ENCODE measurements at regions not wholly inside any gene's neighbourhood (a gene's known extent, or its start where the extent isn't known, plus 50 kb on each side); places are given as distances from the start of the nearest gene placed in this dataset.

DNA sequence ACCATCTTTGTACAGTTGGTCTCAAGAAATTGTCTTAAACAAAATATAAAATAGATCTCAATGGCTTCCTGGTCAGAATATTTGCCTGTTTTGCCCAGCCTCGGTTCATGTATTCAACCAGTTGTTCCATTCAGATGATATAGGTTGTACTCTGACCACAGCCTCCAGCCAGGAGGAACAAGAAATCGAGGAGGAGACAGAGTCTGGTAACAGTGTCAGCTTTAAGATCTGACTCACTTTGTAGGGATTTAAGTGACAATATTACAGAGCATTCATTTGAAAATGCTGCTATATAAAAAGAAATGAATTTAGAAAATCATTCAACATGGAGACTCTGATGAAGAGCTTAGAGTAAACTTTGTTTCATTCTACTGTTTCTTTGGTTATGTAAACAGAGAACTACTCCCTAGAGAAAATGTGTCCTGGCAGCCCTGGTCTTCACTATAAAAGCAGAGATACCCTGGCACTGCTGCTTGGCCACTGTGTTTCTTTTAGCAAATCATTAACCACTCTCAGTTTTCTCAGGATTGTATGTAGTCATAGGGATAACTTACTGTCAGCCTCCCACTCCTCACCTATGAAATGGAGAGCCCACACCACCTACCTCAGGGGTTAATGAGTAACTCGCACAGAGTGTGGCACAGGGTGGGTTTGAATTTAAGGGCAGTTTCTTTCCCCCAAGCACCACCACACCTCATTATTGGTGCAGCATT, 53.5 kb downstream of the PAGE2 start:
- TF ChIP-seq, protein P1, sequence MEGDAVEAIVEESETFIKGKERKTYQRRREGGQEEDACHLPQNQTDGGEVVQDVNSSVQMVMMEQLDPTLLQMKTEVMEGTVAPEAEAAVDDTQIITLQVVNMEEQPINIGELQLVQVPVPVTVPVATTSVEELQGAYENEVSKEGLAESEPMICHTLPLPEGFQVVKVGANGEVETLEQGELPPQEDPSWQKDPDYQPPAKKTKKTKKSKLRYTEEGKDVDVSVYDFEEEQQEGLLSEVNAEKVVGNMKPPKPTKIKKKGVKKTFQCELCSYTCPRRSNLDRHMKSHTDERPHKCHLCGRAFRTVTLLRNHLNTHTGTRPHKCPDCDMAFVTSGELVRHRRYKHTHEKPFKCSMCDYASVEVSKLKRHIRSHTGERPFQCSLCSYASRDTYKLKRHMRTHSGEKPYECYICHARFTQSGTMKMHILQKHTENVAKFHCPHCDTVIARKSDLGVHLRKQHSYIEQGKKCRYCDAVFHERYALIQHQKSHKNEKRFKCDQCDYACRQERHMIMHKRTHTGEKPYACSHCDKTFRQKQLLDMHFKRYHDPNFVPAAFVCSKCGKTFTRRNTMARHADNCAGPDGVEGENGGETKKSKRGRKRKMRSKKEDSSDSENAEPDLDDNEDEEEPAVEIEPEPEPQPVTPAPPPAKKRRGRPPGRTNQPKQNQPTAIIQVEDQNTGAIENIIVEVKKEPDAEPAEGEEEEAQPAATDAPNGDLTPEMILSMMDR (IDR thresholded peaks at IDR 0.05; ENCODE audit: low read depth, low read length), result no peak
- DNase-seq (ENCODE audit: low read depth in 2 of 2), result no peak

DNA sequence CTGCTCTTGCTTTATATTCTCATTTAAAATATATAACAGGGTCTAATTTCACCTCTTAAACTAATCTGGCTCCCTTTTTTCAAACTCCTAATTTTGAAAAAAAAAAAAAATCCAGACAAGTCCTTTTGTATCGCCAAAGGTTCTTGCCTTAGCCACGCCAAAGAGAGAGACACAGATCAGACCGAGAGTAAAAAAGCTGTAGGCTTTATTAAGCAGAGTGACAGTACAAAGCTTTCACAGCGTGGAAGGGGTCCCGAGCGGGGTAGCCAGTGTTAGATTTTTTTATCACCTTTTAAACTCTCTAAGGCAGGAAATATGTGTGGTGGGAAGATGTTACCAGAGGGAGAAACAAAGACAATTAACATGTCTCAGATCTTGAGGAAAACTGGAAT, 54.1 kb downstream of the PAGE2 start:
- TF ChIP-seq, protein P1 (IDR thresholded peaks at IDR 0.05; ENCODE audit: low read depth, low read length), result no peak
- no peak for DNase-seq (ENCODE audit: low read depth in 2 of 2)
- no peak overlapping the region for H3K4me3 ChIP-seq (replicated peaks in 1 of 2; ENCODE audit: low read depth in 2 of 2, low read length in 2 of 2)

More for the DNA sequence above, 53.5 kb downstream of the PAGE2 start:
- no peak overlapping the region for H3K4me3 ChIP-seq (replicated peaks in 1 of 2; ENCODE audit: low read depth in 2 of 2, low read length in 2 of 2)

DNA sequence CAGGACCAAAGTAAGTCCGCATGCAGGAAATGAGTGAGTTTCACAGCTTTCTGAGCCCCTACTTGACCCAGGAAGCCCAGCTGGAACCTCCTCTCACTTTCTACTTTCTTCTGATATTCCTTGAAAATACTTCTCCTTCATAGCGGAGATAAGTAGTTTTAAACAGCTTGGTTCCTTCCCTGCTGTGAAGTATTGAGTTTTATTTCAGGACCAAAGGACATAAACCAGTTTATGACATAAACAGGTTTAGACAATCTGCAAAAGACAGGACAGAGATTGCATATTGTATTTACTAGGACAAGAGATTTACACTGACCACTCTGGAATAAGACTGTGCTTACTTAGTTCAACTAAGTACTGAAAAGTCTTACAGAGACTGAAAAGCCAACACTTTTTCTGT, 54.8 kb downstream of the PAGE2 start:
- DNase-seq (ENCODE audit: low read depth in 2 of 2), result peak; percentile 28 to 33
- H3K4me3 ChIP-seq (replicated peaks in 1 of 2; ENCODE audit: low read depth in 2 of 2, low read length in 2 of 2), result no peak overlapping the region
- TF ChIP-seq, protein P1 (IDR thresholded peaks at IDR 0.05; ENCODE audit: low read depth, low read length), result no peak

DNA sequence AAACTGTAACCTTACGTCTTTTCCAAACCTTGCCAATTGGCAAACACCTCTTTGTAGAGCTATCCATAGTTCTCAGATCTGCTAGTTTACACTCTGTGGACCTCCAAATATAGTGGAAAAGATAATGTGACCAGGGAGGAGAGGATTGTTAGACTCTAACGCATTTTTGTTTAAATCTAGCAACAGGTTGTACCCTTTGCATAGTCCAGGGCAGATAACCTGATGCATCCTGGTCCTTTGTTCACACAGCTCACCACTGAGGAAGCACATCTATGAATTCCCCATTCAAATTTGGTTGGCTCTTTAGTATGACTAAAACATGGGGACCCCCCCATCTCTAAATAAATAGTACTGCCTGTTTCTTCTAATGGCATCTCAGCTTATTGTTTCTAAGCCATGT, 55.9 kb downstream of the PAGE2 start:
- H3K4me3 ChIP-seq (replicated peaks in 1 of 2; ENCODE audit: low read depth in 2 of 2, low read length in 2 of 2), result no peak overlapping the region
- TF ChIP-seq, protein P1 (IDR thresholded peaks at IDR 0.05; ENCODE audit: low read depth, low read length), result no peak
- DNase-seq (ENCODE audit: low read depth in 2 of 2), result no peak

DNA sequence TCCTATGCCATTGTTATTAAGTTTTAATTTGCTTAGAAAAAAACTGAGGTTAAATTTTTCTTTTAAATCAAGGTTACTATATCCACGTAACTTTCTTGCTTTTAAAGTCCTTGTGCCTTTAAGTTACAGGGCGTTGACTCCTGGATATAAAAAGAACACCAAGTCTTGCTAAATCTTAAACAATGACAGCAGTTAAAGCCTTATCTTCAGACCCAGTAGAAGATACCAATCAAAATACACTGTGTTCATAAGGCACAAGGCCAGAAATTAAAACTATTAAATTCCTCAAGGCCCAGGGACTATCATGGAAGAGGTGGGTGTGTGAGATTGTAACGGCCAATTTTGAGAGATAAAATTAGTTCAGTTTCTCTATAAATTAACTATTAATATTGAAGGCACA, 60.4 kb downstream of the PAGE2 start:
- TF ChIP-seq, protein P1 (IDR thresholded peaks at IDR 0.05; ENCODE audit: low read depth, low read length), result no peak
- no peak overlapping the region for H3K4me3 ChIP-seq (replicated peaks in 1 of 2; ENCODE audit: low read depth in 2 of 2, low read length in 2 of 2)
- DNase-seq (ENCODE audit: low read depth in 2 of 2), result no peak

DNA sequence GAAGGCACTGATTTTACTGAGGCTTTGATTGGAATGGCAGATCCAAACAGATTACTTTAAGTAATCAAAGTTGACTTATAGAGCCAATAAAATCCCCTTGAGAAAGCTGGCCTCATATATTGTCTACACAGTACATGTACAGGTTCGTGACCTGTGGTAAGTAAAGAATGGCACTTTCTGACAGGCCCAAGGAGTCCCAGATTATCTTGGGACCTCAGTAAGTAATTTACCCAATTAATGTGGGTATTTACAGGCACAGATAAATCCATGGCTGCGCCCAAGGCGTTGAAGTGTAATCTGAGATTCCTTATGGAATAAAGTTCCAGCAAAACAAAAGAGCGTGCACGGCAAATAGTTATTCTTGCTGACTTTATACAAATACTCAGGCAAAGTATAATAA, 62.4 kb downstream of the PAGE2 start:
- H3K4me3 ChIP-seq (replicated peaks in 1 of 2; ENCODE audit: low read depth in 2 of 2, low read length in 2 of 2), result no peak overlapping the region
- TF ChIP-seq, protein P1 (IDR thresholded peaks at IDR 0.05; ENCODE audit: low read depth, low read length), result no peak
- DNase-seq (ENCODE audit: low read depth in 2 of 2), result no peak

DNA sequence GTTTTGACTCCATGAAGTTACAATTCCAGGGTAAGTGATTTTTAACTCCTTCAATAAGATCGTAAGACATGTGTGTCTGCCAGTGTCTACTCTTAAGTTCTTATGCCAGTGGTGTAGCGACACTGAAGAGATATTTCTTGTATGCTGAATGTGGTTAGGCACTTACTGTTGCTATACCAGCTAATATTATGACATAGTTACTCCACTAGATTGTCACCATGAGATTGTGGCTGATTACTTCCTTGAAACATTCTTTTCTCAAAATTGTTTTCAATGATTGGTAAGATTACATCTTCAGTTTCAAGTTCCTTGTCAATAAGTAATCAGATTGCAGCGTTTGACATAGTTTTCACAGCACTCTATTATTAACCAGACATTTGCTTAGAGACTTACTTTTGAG, 60.6 kb upstream of the PAGE5 start:
- TF ChIP-seq, protein P1 (IDR thresholded peaks at IDR 0.05; ENCODE audit: low read depth, low read length), result no peak
- H3K4me3 ChIP-seq (replicated peaks in 1 of 2; ENCODE audit: low read depth in 2 of 2, low read length in 2 of 2), result no peak overlapping the region
- no peak for DNase-seq (ENCODE audit: low read depth in 2 of 2)

Data from cardiac fibroblast (primary cell).